Upper lobe of right lung (tissue), 1 donor: ENCODE measurements at regions not wholly inside any gene's neighbourhood (a gene's known extent, or its start where the extent isn't known, plus 50 kb on each side); places are given as distances from the start of the nearest gene placed in this dataset.

ENCODE experiments used
- ATAC-seq: fragments of 200-7000 bp; cut with Tn5 transposase; one replicate; pipeline ENCODE4 v1.9.1; 2020; ENCODE audit warnings: mild to moderate bottlenecking, moderate library complexity
- DNase-seq: peaks from one replicate; pipeline ENCODE4 v3.0.0-alpha.2; 2020
- H3K27ac ChIP-seq: fragments of 200-600 bp; one replicate; pipeline ENCODE4 v1.8.0; 2022
- H3K27me3 ChIP-seq: fragments of 200-600 bp; one replicate; pipeline ENCODE4 v1.8.0; 2022; ENCODE audit warnings: mild to moderate bottlenecking
- H3K36me3 ChIP-seq: fragments of 200-600 bp; one replicate; pipeline ENCODE4 v1.8.0; 2022
- H3K4me1 ChIP-seq: fragments of 200-600 bp; one replicate; pipeline ENCODE4 v1.8.0; 2022
- H3K4me3 ChIP-seq: fragments of 200-600 bp; one replicate; pipeline ENCODE4 v1.8.0; 2022; ENCODE audit warnings: mild to moderate bottlenecking
- H3K9me3 ChIP-seq: fragments of 200-600 bp; one replicate; pipeline ENCODE4 v1.8.0; 2022
- CTCF ChIP-seq: fragments of 200-600 bp; IDR thresholded peaks from one replicate; pipeline ENCODE4 v1.8.0; 2022; ENCODE audit warnings: antibody characterized with exemption
- intact Hi-C: fragments of 100-400 bp; cut with DNase I; formaldehyde crosslinking; loops from one replicate; pipeline ENCODE4 v1.11.0; 2022
- donor health status: DM: no; HTN: yes; CAD: no; lungs with severe emphysema.

- H3K36me3 ChIP-seq: no peaks in the 10 kb centered on the region
- H3K27me3 ChIP-seq: no peaks in the 10 kb centered on the region
- peaks cover 8% of the 10 kb centered on the region for H3K4me1 ChIP-seq
- intact Hi-C loops: no loop called here
- no peak overlapping the region for H3K4me3 ChIP-seq
- DNase-seq: no peak
- H3K27ac ChIP-seq: no peak overlapping the region
- no peaks in the 10 kb centered on the region for H3K9me3 ChIP-seq
- peak; percentile 70 for TF ChIP-seq CTCF
- ATAC-seq: peak; percentile 88
Measured at GRCh38 chr1:185681034-185681633, 53.1 kb upstream of the HMCN1 start.

- Histone ChIP-seq H3K9me3 (no peaks in the 10 kb centered on the region), H3K4me1 (peaks cover 8% of the 10 kb centered on the region), H3K4me3 (no peak overlapping the region), H3K36me3 (no peaks in the 10 kb centered on the region), H3K27ac (no peak overlapping the region), H3K27me3 (no peaks in the 10 kb centered on the region)
- peak; percentile 70 for ATAC-seq
- intact Hi-C loops: no loop called here
- no peak for TF ChIP-seq CTCF
- DNase-seq: no peak
Measured at GRCh38 chr1:185680453-185680852, 53.7 kb upstream of the HMCN1 start.

GRCh38 chr1:185679220-185679619 lies 55.0 kb upstream of the HMCN1 start:
- Histone ChIP-seq H3K27me3 (no peaks in the 10 kb centered on the region), H3K9me3 (no peaks in the 10 kb centered on the region), H3K27ac (no peak overlapping the region), H3K4me3 (no peak overlapping the region), H3K4me1 (peaks cover 13% of the 10 kb centered on the region), H3K36me3 (no peaks in the 10 kb centered on the region)
- no peak for TF ChIP-seq CTCF
- no peak for DNase-seq
- no peak for ATAC-seq
- intact Hi-C loops: no loop called here

GRCh38 chr1:185676969-185677368 lies 57.2 kb upstream of the HMCN1 start:
- H3K27ac ChIP-seq: no peak overlapping the region
- intact Hi-C loops: no loop called here
- H3K9me3 ChIP-seq: no peaks in the 10 kb centered on the region
- peaks cover 20% of the 10 kb centered on the region for H3K4me1 ChIP-seq
- ATAC-seq (no peak), DNase-seq (no peak)
- H3K27me3 ChIP-seq: no peaks in the 10 kb centered on the region
- H3K4me3 ChIP-seq: no peak overlapping the region
- no peaks in the 10 kb centered on the region for H3K36me3 ChIP-seq
- no peak for TF ChIP-seq CTCF

GRCh38 chr1:185674201-185674600 lies 60.0 kb upstream of the HMCN1 start:
- H3K27me3 ChIP-seq: no peaks in the 10 kb centered on the region
- H3K4me3 ChIP-seq: no peak overlapping the region
- peak overlapping the region; percentile 21 for H3K27ac ChIP-seq
- intact Hi-C loops: no loop called here
- no peaks in the 10 kb centered on the region for H3K9me3 ChIP-seq
- no peak for TF ChIP-seq CTCF
- H3K36me3 ChIP-seq: no peaks in the 10 kb centered on the region
- H3K4me1 ChIP-seq: peaks cover 17% of the 10 kb centered on the region
- no peak for DNase-seq
- ATAC-seq: peak; percentile 75
